GM21619 (cell line): ENCODE measurements at regions not wholly inside any gene's neighbourhood (a gene's known extent, or its start where the extent isn't known, plus 50 kb on each side); places are given as distances from the start of the nearest gene placed in this dataset.

Experiments used
- ATAC-seq: cut with Tn5 transposase; IDR thresholded peaks from one replicate; pipeline ENCODE4 v1.9.1; 2021; ENCODE audit not compliant: unreplicated experiment

DNA sequence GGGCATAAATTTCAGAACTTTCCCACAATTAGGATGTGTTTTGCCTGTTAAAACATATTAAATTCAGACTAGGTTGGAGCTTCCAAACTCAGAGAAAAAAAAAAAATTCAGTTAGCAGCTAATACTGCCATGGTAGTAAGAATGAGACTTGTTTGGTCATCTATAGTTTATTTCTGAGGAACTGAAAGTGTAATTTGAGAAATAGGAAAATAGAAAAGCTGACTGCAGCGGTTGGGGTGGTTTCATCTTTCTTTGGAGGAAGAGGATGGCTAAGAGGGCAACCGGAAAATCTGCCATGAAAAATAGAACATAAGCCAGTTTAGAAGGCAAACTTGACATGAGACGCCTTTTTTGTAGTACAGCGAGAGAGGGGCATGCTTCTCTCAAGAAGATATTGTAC lies 371.2 kb upstream of the ROBO2 start:
- no peak for ATAC-seq

- ATAC-seq: no peak
These were observed 370.6 kb upstream of the ROBO2 start for GRCh38 chr3:76669322-76669721.

GRCh38 chr3:76673171-76673570 lies 366.7 kb upstream of the ROBO2 start:
- no peak for ATAC-seq

GRCh38 chr3:76679541-76679940 lies 360.4 kb upstream of the ROBO2 start:
- no peak for ATAC-seq

DNA sequence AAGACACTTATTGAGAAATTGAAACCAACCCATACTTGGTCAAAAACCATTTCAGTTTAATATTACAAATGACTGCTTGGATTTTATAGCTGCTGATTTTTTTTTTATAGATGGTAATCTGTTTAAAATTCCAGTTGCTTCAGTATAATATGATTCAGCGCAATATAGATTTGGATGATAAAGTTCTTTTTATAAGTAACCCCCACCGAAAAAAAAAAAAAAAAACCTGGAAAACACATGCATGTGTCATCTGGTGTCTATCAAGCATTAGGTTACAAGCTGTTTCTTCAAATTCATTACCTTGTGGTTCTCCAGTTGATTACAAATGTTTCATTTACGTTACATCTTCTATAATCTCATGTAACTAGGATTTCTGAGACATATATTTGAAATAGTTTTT lies 356.6 kb upstream of the ROBO2 start:
- ATAC-seq: no peak

GRCh38 chr3:76684946-76685345 lies 355.0 kb upstream of the ROBO2 start:
- no peak for ATAC-seq

DNA sequence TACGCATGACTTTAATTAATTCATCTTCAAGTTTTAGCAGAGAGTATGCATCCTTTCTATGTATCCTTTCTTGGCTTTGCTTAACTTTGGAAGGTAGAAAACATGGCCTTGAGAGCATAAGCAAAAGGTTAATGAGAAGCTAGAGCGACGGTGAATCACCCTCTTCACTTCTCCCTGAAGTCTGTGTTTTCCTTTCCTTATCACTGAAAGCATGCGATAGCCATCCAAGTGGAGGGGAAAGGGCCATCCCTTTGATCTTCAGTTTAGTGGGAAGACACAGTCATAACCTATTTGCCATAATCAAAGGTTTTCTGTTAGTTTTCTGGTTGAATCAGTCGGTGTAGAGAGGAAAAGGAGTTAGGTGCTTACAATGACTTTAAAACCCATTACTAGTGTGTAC lies 354.0 kb upstream of the ROBO2 start:
- no peak for ATAC-seq

GRCh38 chr3:76687019-76687418 lies 352.9 kb upstream of the ROBO2 start:
- no peak for ATAC-seq

DNA sequence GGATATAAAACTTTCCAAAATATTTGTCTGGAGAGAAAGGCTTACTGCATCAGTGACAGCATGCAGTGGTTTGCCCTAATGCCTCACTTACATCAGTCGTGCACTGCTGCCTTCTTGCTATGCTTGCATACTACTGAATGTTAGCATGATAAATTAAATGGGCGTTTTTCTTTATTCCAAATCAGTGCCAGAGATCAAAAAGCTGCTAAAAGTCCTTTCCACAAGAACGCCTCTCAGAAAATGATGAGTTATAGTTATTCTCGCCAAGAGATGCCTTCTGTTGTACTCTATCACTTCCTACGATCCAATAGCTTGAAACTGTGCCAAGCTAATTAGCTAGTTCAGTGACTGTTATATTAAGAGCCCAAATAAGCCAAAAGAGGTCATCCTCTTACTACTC lies 345.8 kb upstream of the ROBO2 start:
- no peak for ATAC-seq

- no peak for ATAC-seq
These were observed 341.7 kb upstream of the ROBO2 start for GRCh38 chr3:76698136-76698706.

GRCh38 chr3:76699846-76700245 lies 340.1 kb upstream of the ROBO2 start:
- ATAC-seq: no peak

DNA sequence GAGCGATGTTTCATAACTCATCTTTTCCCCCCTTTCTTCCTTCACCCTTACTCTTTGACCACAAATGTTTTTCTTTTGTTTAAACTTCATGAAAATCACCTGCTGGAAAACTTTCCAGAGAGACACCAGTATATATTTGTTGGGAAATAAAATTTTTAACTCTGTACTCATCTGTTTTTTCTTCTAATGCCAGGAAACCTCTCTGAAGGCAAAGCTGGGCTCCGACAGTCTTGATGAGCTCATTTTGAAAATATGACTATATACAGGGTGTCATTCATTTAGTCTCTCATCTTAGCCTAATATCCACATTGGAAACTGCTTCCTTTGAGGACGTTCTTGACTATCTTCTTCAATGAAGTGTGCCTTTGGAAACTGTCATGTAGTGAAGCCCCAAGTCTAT lies 339.6 kb upstream of the ROBO2 start:
- no peak for ATAC-seq

DNA sequence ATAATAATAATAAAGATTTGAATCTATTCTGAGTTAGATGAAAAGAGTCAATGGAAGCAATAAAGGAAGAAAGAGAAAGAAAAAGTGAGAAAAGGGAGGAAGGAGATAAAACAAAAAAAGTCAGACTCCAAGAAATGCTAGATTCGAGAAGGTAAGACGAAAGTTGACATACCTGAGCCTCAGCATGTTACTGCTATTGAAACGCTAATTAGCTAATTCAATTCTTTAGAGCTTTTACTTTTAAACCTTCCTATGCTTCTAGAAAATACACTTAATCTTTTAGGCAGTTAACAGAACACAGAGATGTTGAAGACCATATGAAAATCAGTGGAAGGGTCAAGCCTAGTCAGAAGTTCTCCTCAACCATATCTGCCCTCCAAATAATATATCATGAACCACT lies 337.2 kb upstream of the ROBO2 start:
- no peak for ATAC-seq

DNA sequence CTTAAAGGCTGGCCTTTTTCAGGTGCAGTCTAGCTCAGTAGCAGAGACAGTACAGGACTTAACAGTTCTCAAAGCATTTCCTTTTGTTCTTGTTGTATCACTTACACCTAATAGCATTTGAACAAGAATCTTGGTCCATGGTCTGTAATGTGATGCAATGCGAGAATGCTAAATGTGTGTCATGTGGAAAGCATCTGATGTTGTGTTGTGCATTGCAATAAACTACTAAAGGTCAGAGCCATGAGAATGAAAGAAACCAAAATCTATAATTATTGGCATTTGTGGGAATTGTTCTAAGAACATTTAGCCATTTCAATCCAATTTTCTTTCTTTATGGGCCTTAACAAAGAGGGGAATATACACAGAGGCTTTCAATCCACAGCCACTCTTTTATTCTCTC lies 324.5 kb upstream of the ROBO2 start:
- ATAC-seq: no peak

GRCh38 chr3:76723366-76723765 lies 316.5 kb upstream of the ROBO2 start:
- no peak for ATAC-seq

- ATAC-seq: no peak
These were observed 315.8 kb upstream of the ROBO2 start for GRCh38 chr3:76724075-76724474.

DNA sequence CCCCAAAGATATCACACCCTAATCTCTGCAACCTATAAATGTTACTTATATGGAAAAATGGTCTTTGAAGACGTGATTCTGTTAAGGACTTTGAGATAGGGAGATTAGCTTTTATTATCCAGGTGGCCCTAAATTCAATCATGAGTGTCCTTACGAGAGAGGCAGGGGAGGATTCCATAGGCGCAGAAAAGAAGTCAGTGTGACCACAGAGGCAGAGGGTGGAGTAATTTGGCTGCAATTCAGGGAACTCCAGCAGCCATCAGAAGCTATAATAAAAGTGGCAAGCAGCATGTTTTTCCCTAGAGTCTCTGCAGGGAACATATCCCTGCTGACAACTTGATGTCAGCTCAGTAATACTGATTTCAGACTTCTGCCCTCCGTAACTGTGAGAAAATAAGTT lies 315.2 kb upstream of the ROBO2 start:
- no peak for ATAC-seq

DNA sequence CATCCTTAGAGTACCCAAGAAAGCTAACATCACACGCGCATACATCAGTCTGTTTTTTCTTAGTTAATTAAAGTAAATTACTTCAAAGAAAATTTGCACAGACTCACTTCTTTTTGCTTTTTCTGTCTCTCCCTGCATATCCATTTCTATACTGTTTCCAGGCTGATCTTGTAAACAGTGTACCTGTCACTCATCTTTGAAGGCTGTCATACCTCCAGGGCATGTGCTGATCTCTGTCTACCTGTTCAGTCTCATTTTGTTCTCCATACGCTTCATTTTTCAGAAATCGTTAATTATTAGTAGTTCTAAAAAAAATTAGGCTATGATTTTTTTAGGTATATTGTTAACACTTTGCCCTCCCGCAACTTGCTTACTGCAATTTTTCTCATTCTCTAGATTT lies 313.9 kb upstream of the ROBO2 start:
- ATAC-seq: no peak

DNA sequence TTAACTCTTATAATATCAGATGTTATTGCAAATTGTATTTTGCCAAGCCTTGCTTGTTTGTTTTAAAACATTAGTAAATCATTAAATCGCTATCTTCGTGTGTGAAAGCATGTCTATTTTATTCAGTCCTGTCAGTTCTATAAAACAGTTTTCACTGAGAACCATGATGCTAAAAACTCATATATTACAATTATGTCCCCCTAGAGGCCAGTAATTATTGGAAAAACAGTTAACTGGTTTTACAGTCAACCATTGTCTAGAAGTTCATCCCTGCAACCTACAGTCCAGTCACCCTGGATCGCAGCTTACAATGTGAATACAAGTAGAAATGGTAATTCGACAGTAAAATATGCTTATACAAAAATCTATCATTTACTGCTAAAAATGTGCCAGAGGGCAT lies 311.5 kb upstream of the ROBO2 start:
- no peak for ATAC-seq

GRCh38 chr3:76731471-76731870 lies 308.4 kb upstream of the ROBO2 start:
- ATAC-seq: no peak

DNA sequence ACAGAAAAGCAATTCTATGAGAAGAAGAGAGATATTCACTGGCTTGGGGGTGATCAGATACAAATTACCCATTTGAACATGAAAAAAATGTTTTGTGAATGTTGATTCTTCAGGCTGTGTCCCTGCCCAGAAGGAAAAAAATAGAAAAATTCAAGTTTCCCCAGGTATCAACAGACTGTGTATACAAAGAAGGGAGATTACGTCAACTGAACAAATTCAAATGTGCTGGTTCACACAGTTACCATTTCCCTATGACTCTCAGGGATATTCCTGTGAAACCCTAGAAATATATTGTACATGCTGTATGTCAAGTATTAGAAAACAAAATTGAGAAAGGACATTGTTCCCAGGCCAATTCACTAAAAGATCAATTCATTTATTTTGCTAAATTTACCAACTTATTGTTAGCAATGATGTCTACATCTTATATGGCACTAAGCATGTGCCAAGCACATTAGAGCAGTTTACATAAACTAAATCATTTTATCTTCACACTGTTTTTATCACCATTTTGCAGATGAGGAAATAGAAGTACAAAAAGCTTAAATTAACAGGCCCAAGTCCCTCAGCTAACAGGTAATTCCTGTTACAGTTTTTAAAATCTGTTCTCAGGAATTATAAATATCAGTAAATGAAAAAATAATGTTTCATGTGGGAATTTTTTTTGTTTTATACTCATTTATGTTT lies 306.7 kb upstream of the ROBO2 start:
- no peak for ATAC-seq

DNA sequence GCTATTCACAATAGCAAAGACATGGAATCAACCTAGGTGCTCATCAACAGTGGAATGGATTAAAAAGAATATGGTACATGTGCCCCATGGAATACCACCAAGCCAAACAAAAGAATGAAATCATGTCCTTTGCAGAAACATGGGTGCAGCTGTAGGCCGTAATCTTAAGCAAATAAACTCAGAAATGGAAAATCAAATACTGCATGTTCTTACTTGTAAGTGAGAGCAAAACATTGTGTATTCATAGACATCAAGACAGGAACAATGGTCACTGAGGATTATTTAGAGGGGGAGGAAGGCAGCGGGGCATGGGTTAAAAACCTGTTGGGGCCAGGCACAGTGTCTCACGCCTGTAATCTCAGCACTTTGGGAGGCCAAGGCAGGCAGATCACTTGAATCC lies 304.7 kb upstream of the ROBO2 start:
- ATAC-seq: no peak

DNA sequence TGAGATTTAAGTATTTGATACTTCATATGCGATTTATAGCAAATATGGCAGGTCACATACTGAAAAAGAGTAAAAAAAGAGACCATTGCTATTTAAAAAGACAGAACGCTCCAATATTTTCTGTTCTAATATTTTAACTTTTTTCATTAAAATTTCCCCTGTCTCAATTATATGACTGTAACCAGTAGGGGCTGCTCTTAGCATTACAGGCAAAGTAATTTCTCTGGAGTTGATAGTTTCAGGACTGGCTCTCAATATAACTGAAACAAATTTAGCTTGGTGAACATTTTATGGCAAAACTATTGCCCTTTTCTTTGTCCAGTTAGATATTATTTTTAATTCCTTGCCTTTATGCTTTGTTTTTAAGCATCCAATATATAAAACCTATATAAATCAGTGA lies 286.3 kb upstream of the ROBO2 start:
- no peak for ATAC-seq
